Left ventricle myocardium inferior (tissue), 1 donor: ENCODE measurements at regions not wholly inside any gene's neighbourhood (a gene's known extent, or its start where the extent isn't known, plus 50 kb on each side); places are given as distances from the start of the nearest gene placed in this dataset.

Source experiments
- DNase-seq: peaks from one replicate; pipeline ENCODE4 v3.0.0-alpha.2; 2020
- H3K27ac ChIP-seq: fragments of 200-600 bp; replicated peaks from 2 replicates; pipeline ENCODE4 v1.8.0; 2021
- H3K27me3 ChIP-seq: fragments of 200-600 bp; 2 replicates; pipeline ENCODE4 v1.8.0; 2021; ENCODE audit warnings: low read depth
- H3K36me3 ChIP-seq: fragments of 200-600 bp; 2 replicates; pipeline ENCODE4 v1.8.0; 2021
- H3K4me1 ChIP-seq: fragments of 200-600 bp; 2 replicates; pipeline ENCODE4 v1.8.0; 2021
- H3K4me3 ChIP-seq: fragments of 200-600 bp; 2 replicates; pipeline ENCODE4 v1.8.0; 2021; ENCODE audit warnings: mild to moderate bottlenecking, moderate library complexity
- H3K9me3 ChIP-seq: fragments of 200-600 bp; replicated peaks from 2 replicates; pipeline ENCODE4 v1.8.0; 2021
- intact Hi-C: fragments of 100-400 bp; cut with micrococcal nuclease; formaldehyde crosslinking; loops from one replicate; pipeline ENCODE4 v1.11.0; 2022
- TF ChIP-seq, protein P1 (sequence below): fragments of 200-600 bp; IDR thresholded peaks from 2 replicates; pipeline ENCODE4 v1.8.0; 2021; ENCODE audit warnings: antibody characterized with exemption, mild to moderate bottlenecking, borderline replicate concordance
- donor health status: DM: no; HTN: yes; CAD: no; lungs with severe emphysema.

DNA sequence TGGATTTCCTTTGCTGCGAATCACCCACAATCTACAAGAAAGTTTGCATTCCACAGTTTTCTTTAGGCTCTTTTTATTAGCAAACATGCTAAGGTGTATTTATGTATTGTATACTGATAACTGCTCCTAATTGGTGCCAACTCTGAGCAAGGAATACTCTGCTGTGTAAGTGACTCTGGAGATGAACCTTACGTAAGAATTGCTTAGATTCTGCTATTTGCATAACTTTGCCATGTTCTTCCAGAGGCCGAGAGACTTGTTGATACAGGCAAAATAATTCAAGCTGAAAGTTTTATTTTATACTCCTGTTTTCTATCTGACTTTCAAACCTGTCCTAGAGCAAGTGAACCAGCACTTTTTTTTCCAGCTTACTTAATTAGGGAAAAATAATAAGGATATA is 461.3 kb downstream of the GJA1 start:
- intact Hi-C loops = no loop called here
- H3K4me1 ChIP-seq = no peaks in the 10 kb centered on the region
- H3K27me3 ChIP-seq = no peaks in the 10 kb centered on the region
- TF ChIP-seq, protein P1, sequence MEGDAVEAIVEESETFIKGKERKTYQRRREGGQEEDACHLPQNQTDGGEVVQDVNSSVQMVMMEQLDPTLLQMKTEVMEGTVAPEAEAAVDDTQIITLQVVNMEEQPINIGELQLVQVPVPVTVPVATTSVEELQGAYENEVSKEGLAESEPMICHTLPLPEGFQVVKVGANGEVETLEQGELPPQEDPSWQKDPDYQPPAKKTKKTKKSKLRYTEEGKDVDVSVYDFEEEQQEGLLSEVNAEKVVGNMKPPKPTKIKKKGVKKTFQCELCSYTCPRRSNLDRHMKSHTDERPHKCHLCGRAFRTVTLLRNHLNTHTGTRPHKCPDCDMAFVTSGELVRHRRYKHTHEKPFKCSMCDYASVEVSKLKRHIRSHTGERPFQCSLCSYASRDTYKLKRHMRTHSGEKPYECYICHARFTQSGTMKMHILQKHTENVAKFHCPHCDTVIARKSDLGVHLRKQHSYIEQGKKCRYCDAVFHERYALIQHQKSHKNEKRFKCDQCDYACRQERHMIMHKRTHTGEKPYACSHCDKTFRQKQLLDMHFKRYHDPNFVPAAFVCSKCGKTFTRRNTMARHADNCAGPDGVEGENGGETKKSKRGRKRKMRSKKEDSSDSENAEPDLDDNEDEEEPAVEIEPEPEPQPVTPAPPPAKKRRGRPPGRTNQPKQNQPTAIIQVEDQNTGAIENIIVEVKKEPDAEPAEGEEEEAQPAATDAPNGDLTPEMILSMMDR = no peak
- H3K36me3 ChIP-seq = no peaks in the 10 kb centered on the region
- H3K4me3 ChIP-seq = no peak overlapping the region
- DNase-seq = no peak
- H3K9me3 ChIP-seq = no peaks in the 10 kb centered on the region
- H3K27ac ChIP-seq = no peak overlapping the region

DNA sequence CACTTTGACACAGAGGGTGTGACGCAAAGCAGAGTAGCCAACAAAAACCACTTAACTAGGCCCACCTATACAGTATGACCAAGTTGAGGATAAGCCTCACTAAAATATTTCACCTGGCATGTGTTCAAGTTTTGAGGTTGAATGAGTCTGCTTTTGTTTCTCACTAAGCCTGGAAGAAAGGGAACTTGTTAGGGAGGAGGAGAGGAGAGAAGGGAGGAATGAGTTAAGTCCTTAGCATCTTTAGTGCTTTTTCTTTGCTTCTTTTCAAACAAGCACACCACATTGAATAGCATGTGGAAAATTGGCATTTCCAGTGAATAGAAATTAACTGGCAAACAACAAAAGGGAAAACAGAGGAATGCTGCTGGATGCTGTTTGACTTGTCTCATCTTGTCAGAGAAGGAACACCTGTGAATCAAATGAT is 461.9 kb downstream of the GJA1 start:
- no peaks in the 10 kb centered on the region for H3K36me3 ChIP-seq
- no peak overlapping the region for H3K4me3 ChIP-seq
- H3K9me3 ChIP-seq = no peaks in the 10 kb centered on the region
- H3K27me3 ChIP-seq = no peaks in the 10 kb centered on the region
- TF ChIP-seq, protein P1 = no peak
- H3K4me1 ChIP-seq = no peaks in the 10 kb centered on the region
- no peak for DNase-seq
- H3K27ac ChIP-seq = no peak overlapping the region
- intact Hi-C loops = no loop called here

DNA sequence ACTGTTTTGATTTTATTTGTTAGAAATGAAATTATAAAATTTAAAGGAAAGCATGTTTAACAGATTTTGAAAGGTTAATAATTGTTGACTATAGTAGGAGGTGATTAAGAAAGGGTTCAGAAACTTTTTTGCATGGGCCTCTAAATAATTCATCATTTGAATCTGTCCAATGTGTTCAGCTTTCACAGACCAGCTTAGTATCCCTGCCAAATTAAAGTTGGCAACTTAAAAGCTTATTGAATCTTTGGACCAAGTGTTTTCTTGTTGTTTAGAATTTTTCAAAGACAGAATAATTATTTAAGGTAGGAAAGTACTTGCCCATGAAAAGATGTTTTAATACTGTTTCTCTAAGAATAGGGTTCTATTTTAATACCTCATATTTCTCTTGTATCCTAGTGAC is 466.0 kb downstream of the GJA1 start:
- Histone ChIP-seq H3K36me3 (no peaks in the 10 kb centered on the region), H3K9me3 (no peaks in the 10 kb centered on the region)

DNA sequence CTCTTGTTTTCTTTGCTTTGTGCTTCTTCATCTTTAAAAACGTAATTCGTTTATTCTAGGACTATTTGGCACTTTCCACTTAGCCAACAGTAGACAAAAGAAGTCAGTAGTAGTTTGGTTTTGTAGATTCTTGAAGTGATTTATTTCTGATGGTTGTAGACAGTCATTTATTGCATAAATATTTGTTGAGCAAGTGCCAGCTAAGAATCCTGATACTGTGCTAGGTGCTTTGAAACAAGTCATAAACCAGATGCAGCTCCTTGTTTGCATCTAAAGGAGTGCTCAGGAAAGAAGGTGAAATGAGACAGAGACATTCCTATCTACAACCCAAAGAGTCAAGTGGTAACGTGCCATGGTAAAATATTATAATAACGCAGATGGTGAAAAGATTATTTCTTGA is 469.1 kb downstream of the GJA1 start:
- TF ChIP-seq, protein P1 = no peak
- Histone ChIP-seq H3K36me3 (no peaks in the 10 kb centered on the region), H3K4me1 (no peaks in the 10 kb centered on the region), H3K9me3 (peaks cover 29% of the 10 kb centered on the region), H3K4me3 (no peak overlapping the region), H3K27ac (no peak overlapping the region), H3K27me3 (no peaks in the 10 kb centered on the region)
- DNase-seq = no peak
- intact Hi-C loops = no loop called here

More for the DNA sequence above, 466.0 kb downstream of the GJA1 start:
- H3K27me3 ChIP-seq = no peaks in the 10 kb centered on the region
- H3K4me3 ChIP-seq = no peak overlapping the region
- intact Hi-C loops = no loop called here
- H3K4me1 ChIP-seq = no peaks in the 10 kb centered on the region
- no peak for DNase-seq
- TF ChIP-seq, protein P1 = no peak
- H3K27ac ChIP-seq = no peak overlapping the region

DNA sequence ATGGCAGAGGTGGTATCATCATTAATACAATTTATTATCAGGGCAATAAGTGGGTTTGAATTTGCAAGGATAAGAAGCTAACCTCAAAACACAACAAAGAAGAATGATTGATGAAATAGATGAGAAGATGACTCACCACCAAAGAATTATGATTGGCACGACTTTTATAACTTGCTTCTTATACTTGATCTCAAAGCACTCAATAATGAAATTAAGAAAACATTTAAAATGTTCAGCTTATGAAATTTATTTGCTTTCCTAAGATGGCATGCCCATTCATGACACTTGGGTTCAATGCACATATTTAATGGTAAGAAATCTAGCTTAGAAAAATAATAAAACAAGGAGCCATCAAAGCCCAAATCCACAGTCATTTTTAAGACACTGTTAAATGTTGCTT is 477.5 kb downstream of the GJA1 start:
- no peaks in the 10 kb centered on the region for H3K27me3 ChIP-seq
- TF ChIP-seq, protein P1 = no peak
- H3K27ac ChIP-seq = no peak overlapping the region
- intact Hi-C loops = no loop called here
- no peaks in the 10 kb centered on the region for H3K36me3 ChIP-seq
- no peaks in the 10 kb centered on the region for H3K4me1 ChIP-seq
- no peak for DNase-seq
- no peak overlapping the region for H3K4me3 ChIP-seq
- peaks cover 46% of the 10 kb centered on the region for H3K9me3 ChIP-seq
